Liver (tissue), 8 donors: ENCODE measurements at regions not wholly inside any gene's neighbourhood (a gene's known extent, or its start where the extent isn't known, plus 50 kb on each side); places are given as distances from the start of the nearest gene placed in this dataset.

Source experiments
- DNase-seq: peaks from one replicate; pipeline ENCODE4 v3.0.0-alpha.2; 2017; ENCODE audit warnings: low spot score
- H3K27ac ChIP-seq, 2 donors: one replicate each; pipeline ENCODE4 v1.7.0; 2013; ENCODE audit warnings: inconsistent platforms in 2 of 2, low read length in 2 of 2, control low read depth in 1 of 2, low read depth in 1 of 2, mild to moderate bottlenecking in 1 of 2
- H3K27me3 ChIP-seq, 4 donors: one replicate each; pipeline versions ENCODE4 v1.6.1 to v1.7.0; 2013; ENCODE audit warnings: low read length in 3 of 4, inconsistent platforms in 1 of 4, mild to moderate bottlenecking in 1 of 4, moderate library complexity in 1 of 4; ENCODE audit not compliant: control insufficient read depth in 4 of 4, insufficient read depth in 4 of 4
- H3K36me3 ChIP-seq, 4 donors: one replicate each; pipeline versions ENCODE4 v1.6.1 to v1.7.0; 2013; ENCODE audit warnings: low read length in 3 of 4, mild to moderate bottlenecking in 3 of 4, low read depth in 1 of 4, moderate library complexity in 1 of 4; ENCODE audit not compliant: control insufficient read depth in 4 of 4, insufficient read depth in 3 of 4
- H3K4me1 ChIP-seq, 4 donors: one replicate each; pipeline versions ENCODE4 v1.6.1 to v1.7.0; 2013; ENCODE audit warnings: low read length in 3 of 4, mild to moderate bottlenecking in 3 of 4, moderate library complexity in 1 of 4; ENCODE audit not compliant: control insufficient read depth in 4 of 4, insufficient read depth in 4 of 4
- H3K4me3 ChIP-seq, 3 donors: one replicate each; pipeline versions ENCODE4 v1.6.1 to v1.7.0; 2013; ENCODE audit warnings: low read length in 3 of 3, control low read depth in 1 of 3, low read depth in 1 of 3, mild to moderate bottlenecking in 1 of 3
- H3K9ac ChIP-seq, 2 donors: one replicate each; pipeline ENCODE4 v1.7.0; 2013; ENCODE audit warnings: low read length in 2 of 2, mild to moderate bottlenecking in 2 of 2, moderate library complexity in 2 of 2, control low read depth in 1 of 2, low read depth in 1 of 2
- H3K9me3 ChIP-seq, 4 donors: one replicate each; pipeline versions ENCODE4 v1.6.1 to v1.7.0; 2013; ENCODE audit warnings: low read length in 3 of 4; ENCODE audit not compliant: control insufficient read depth in 4 of 4
- CTCF ChIP-seq: fragments of 150-350 bp; IDR thresholded peaks from 2 replicates; pipeline ENCODE4 v1.5.1; 2017; ENCODE audit warnings: improper control_type of control experiment, low read depth, low read length; ENCODE audit not compliant: missing input control
- EGR1 ChIP-seq, 2 donors: IDR thresholded peaks; 2 replicates each; pipeline ENCODE4 v1.6.1; 2016 to 2018; ENCODE audit warnings: antibody characterized with exemption in 2 of 2, low read depth in 2 of 2
- FOXA1 ChIP-seq: IDR thresholded peaks from 2 replicates; pipeline ENCODE4 v1.6.1; 2016; ENCODE audit warnings: antibody characterized with exemption
- FOXA2 ChIP-seq: IDR thresholded peaks from 2 replicates; pipeline ENCODE4 v1.6.1; 2016; ENCODE audit warnings: antibody characterized with exemption
- GABPA ChIP-seq, 2 donors: IDR thresholded peaks in 1 of 2; conservative IDR thresholded peaks in 1 of 2; 2 replicates each; pipeline ENCODE4 v1.6.1; 2016; ENCODE audit warnings: antibody characterized with exemption in 2 of 2, mild to moderate bottlenecking in 1 of 2, moderate library complexity in 1 of 2
- HNF4A ChIP-seq, 2 donors: conservative IDR thresholded peaks; 2 replicates each; pipeline ENCODE4 v1.6.1; 2016; ENCODE audit warnings: antibody characterized with exemption in 2 of 2, mild to moderate bottlenecking in 2 of 2
- HNF4G ChIP-seq: IDR thresholded peaks from 2 replicates; pipeline ENCODE4 v1.6.1; 2016; ENCODE audit warnings: antibody characterized with exemption
- JUND ChIP-seq, 2 donors: IDR thresholded peaks; 2 replicates each; pipeline ENCODE4 v1.6.1; 2016; ENCODE audit warnings: antibody characterized with exemption in 2 of 2
- NR2F2 ChIP-seq: IDR thresholded peaks from 2 replicates; pipeline ENCODE4 v1.6.1; 2016; ENCODE audit warnings: antibody characterized with exemption
- RAD21 ChIP-seq, 2 donors: IDR thresholded peaks; 2 replicates each; pipeline ENCODE4 v1.6.1; 2016; ENCODE audit warnings: antibody characterized with exemption in 2 of 2, mild to moderate bottlenecking in 2 of 2
- REST ChIP-seq: IDR thresholded peaks from 2 replicates; pipeline ENCODE4 v1.6.1; 2016; ENCODE audit warnings: antibody characterized with exemption, mild to moderate bottlenecking
- RXRA ChIP-seq, 2 donors: IDR thresholded peaks; 2 replicates each; pipeline ENCODE4 v1.6.1; 2017 to 2018; ENCODE audit warnings: antibody characterized with exemption in 2 of 2, mild to moderate bottlenecking in 1 of 2
- SP1 ChIP-seq: IDR thresholded peaks from 2 replicates; pipeline ENCODE4 v1.6.1; 2018; ENCODE audit warnings: antibody characterized with exemption, mild to moderate bottlenecking
- TAF1 ChIP-seq: conservative IDR thresholded peaks from 2 replicates; pipeline ENCODE4 v1.6.1; 2016; ENCODE audit warnings: antibody characterized with exemption, mild to moderate bottlenecking
- YY1 ChIP-seq: IDR thresholded peaks from 2 replicates; pipeline ENCODE4 v1.6.1; 2016; ENCODE audit warnings: antibody characterized with exemption, mild to moderate bottlenecking
- ZBTB33 ChIP-seq: IDR thresholded peaks from 2 replicates; pipeline ENCODE4 v1.6.1; 2016; ENCODE audit warnings: antibody characterized with exemption
- WGBS: extraction: QIAGEN DNeasy Blood & Tissue Kit; methylation state at CpG from one replicate; pipeline ENCODE4 v1.1.7; 2013; 5-methylcytosine and 5-hydroxymethylcytosine counted together
- TF ChIP-seq, protein P1 (sequence below): IDR thresholded peaks from 2 replicates; pipeline ENCODE4 v1.6.1; 2016; ENCODE audit warnings: antibody characterized with exemption
- TF ChIP-seq, protein P2 (sequence below): IDR thresholded peaks from 2 replicates; pipeline ENCODE4 v1.6.1; 2016; ENCODE audit warnings: antibody characterized with exemption
- donor health status: healthy.
- donor health status: healthy.
- donor health status: healthy.
- donor health status: healthy.
- donor health status: healthy.

GRCh38 chr22:27613099-27614005 is 188.2 kb downstream of the MN1 start:
- 67% methylated on average over 19 of the region's 19 CpGs for WGBS

More at GRCh38 chr22:27613099-27614005, 188.2 kb downstream of the MN1 start:
- Histone ChIP-seq H3K9me3 (no peaks in the 10 kb centered on the region), H3K27ac (no peak overlapping the region), H3K4me1 (no peaks in the 10 kb centered on the region), H3K9ac (no peak overlapping the region), H3K4me3 (no peak overlapping the region), H3K36me3 (no peaks in the 10 kb centered on the region), H3K27me3 (peaks cover 0 to 9% (median 4%) of the 10 kb centered on the region in 4 donors)
- TF ChIP-seq NR2F2 = no peak
- TF ChIP-seq, protein P1, sequence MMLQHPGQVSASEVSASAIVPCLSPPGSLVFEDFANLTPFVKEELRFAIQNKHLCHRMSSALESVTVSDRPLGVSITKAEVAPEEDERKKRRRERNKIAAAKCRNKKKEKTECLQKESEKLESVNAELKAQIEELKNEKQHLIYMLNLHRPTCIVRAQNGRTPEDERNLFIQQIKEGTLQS = no peak
- TF ChIP-seq FOXA2 = no peak
- no peak for TF ChIP-seq YY1
- TF ChIP-seq JUND (IDR thresholded peaks at IDR 0.05) = no peak
- no peak for TF ChIP-seq RXRA (IDR thresholded peaks at IDR 0.05)
- no peak for TF ChIP-seq EGR1 (IDR thresholded peaks at IDR 0.05; ENCODE audit: low read depth in 2 of 2)
- TF ChIP-seq REST = no peak
- TF ChIP-seq GABPA (IDR thresholded peaks at IDR 0.05 in 1 of 2, conservative IDR thresholded peaks at IDR 0.05 in 1 of 2) = no peak
- no peak for TF ChIP-seq CTCF
- no peak for TF ChIP-seq ZBTB33
- TF ChIP-seq TAF1 = no peak
- TF ChIP-seq, protein P2, sequence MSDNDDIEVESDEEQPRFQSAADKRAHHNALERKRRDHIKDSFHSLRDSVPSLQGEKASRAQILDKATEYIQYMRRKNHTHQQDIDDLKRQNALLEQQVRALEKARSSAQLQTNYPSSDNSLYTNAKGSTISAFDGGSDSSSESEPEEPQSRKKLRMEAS = no peak
- no peak for TF ChIP-seq SP1
- TF ChIP-seq HNF4A (conservative IDR thresholded peaks at IDR 0.05) = no peak
- no peak for TF ChIP-seq HNF4G
- no peak for TF ChIP-seq RAD21 (IDR thresholded peaks at IDR 0.05)
- no peak for TF ChIP-seq FOXA1
- DNase-seq = no peak
